Cardiac muscle cell (in vitro differentiated cells and primary cell): ENCODE measurements at regions not wholly inside any gene's neighbourhood (a gene's known extent, or its start where the extent isn't known, plus 50 kb on each side); places are given as distances from the start of the nearest gene placed in this dataset.
"Not testable (repeated sequence)": the region's sequence is repeated elsewhere in the genome, so short reads cannot be mapped to it uniquely, and the experiment has no call there.

ENCODE experiments used
- DNase-seq, 2 donors: peaks; one replicate each; pipeline versions ENCODE4 v3.0.0 to v3.0.0-alpha.2; 2010 to 2017; ENCODE audit warnings: low read depth in 1 of 2, low spot score in 1 of 2
- H3K27ac ChIP-seq: fragments of 200-600 bp; sonication (generic); 2 replicates; pipeline ENCODE4 v1.5.1; 2016
- H3K27me3 ChIP-seq: fragments of 200-600 bp; sonication (generic); 2 replicates; pipeline ENCODE4 v1.6.0; 2016; ENCODE audit warnings: control low read depth
- H3K36me3 ChIP-seq: fragments of 200-600 bp; sonication (generic); 2 replicates; pipeline ENCODE4 v1.5.1; 2016; ENCODE audit warnings: control low read depth
- H3K4me1 ChIP-seq: fragments of 200-600 bp; sonication (generic); 2 replicates; pipeline ENCODE4 v1.8.1; 2017; ENCODE audit warnings: low read depth, mild to moderate bottlenecking, mixed run types
- H3K4me3 ChIP-seq: fragments of 200-600 bp; sonication (generic); 2 replicates; pipeline ENCODE4 v1.5.1; 2016; ENCODE audit warnings: mild to moderate bottlenecking
- H3K9me3 ChIP-seq: fragments of 200-600 bp; sonication (generic); 2 replicates; pipeline ENCODE4 v1.5.1; 2017; ENCODE audit warnings: low read depth, mild to moderate bottlenecking, control low read depth
- CTCF ChIP-seq: IDR thresholded peaks from 2 replicates; pipeline ENCODE4 v1.5.1; 2012; ENCODE audit warnings: low read depth, mild to moderate bottlenecking, low read length

- peak; percentile 29 for TF ChIP-seq CTCF
- peaks cover 8% of the 10 kb centered on the region for H3K4me1 ChIP-seq
- no peak overlapping the region for H3K27ac ChIP-seq
- DNase-seq, result peak; percentile 29 to 51
- no peak overlapping the region for H3K4me3 ChIP-seq
- no peaks in the 10 kb centered on the region for H3K36me3 ChIP-seq
- H3K27me3 ChIP-seq, result no peaks in the 10 kb centered on the region
- no peaks in the 10 kb centered on the region for H3K9me3 ChIP-seq
These were observed 55.5 kb upstream of the DAAM1 start for GRCh38 chr14:59132796-59133494.

- no peaks in the 10 kb centered on the region for H3K27me3 ChIP-seq
- no peaks in the 10 kb centered on the region for H3K9me3 ChIP-seq
- no peak overlapping the region for H3K4me3 ChIP-seq
- H3K4me1 ChIP-seq, result peaks cover 8% of the 10 kb centered on the region
- no peak for TF ChIP-seq CTCF
- DNase-seq, result peak in 1 of 2 donors; percentile 44
- H3K27ac ChIP-seq, result no peak overlapping the region
- no peaks in the 10 kb centered on the region for H3K36me3 ChIP-seq
These were observed 54.8 kb upstream of the DAAM1 start for GRCh38 chr14:59133709-59134108.

- H3K4me3 ChIP-seq, result no peak overlapping the region
- no peak for TF ChIP-seq CTCF
- no peak overlapping the region for H3K27ac ChIP-seq
- no peaks in the 10 kb centered on the region for H3K36me3 ChIP-seq
- no peak for DNase-seq
- H3K4me1 ChIP-seq, result peaks cover 8% of the 10 kb centered on the region
- no peaks in the 10 kb centered on the region for H3K27me3 ChIP-seq
- no peaks in the 10 kb centered on the region for H3K9me3 ChIP-seq
These were observed 54.2 kb upstream of the DAAM1 start for GRCh38 chr14:59134307-59134706.

GRCh38 chr14:59137256-59137655 is 51.2 kb upstream of the DAAM1 start:
- DNase-seq, result no peak

GRCh38 chr14:59138576-59138975 is 49.9 kb upstream of the DAAM1 start:
- not testable (repeated sequence) for H3K4me1 ChIP-seq, DNase-seq, H3K36me3 ChIP-seq, H3K4me3 ChIP-seq, H3K27ac ChIP-seq, H3K27me3 ChIP-seq, H3K9me3 ChIP-seq

More at GRCh38 chr14:59137256-59137655, 51.2 kb upstream of the DAAM1 start:
- Histone ChIP-seq H3K9me3 (no peaks in the 10 kb centered on the region), H3K27me3 (no peaks in the 10 kb centered on the region), H3K36me3 (no peaks in the 10 kb centered on the region), H3K4me1 (peaks cover 14% of the 10 kb centered on the region), H3K27ac (no peak overlapping the region), H3K4me3 (no peak overlapping the region)
- TF ChIP-seq CTCF, result no peak
